GM19239 (cell line): ENCODE measurements at regions not wholly inside any gene's neighbourhood (a gene's known extent, or its start where the extent isn't known, plus 50 kb on each side); places are given as distances from the start of the nearest gene placed in this dataset.
"Not testable (repeated sequence)": the region's sequence is repeated elsewhere in the genome, so short reads cannot be mapped to it uniquely, and the experiment has no call there.

ENCODE experiments used
- DNase-seq: peaks from one replicate; pipeline ENCODE4 v3.0.0; 2011; ENCODE audit warnings: low spot score; ENCODE audit not compliant: insufficient read length
- FAIRE-seq: peaks from 2 replicates; lab custom pipeline; 2011; peaks lifted over from hg19 to GRCh38; lab: Jason Lieb, UNC

GRCh38 chr13:86409466-86410241, 610.4 kb upstream of the SLITRK6 start:
- FAIRE-seq, result no peak
- no peak for DNase-seq

GRCh38 chr13:86425170-86425815, 626.1 kb upstream of the SLITRK6 start:
- DNase-seq (no peak), FAIRE-seq (no peak)

GRCh38 chr13:86426437-86426836, 627.2 kb upstream of the SLITRK6 start:
- DNase-seq, result no peak
- FAIRE-seq, result no peak

- no peak for DNase-seq
- no peak for FAIRE-seq
Measured at GRCh38 chr13:86429756-86430155, 630.5 kb upstream of the SLITRK6 start.

- DNase-seq, result no peak
- no peak for FAIRE-seq
Measured at GRCh38 chr13:86438034-86438433, 638.8 kb upstream of the SLITRK6 start.

- no peak for FAIRE-seq
- DNase-seq, result no peak
Measured at GRCh38 chr13:86445206-86445605, 646.0 kb upstream of the SLITRK6 start.

- DNase-seq (no peak), FAIRE-seq (no peak)
Measured at GRCh38 chr13:86445672-86446071, 646.5 kb upstream of the SLITRK6 start.

- DNase-seq (no peak), FAIRE-seq (no peak)
Measured at GRCh38 chr13:86446311-86446710, 647.1 kb upstream of the SLITRK6 start.

GRCh38 chr13:86447479-86447878, 648.3 kb upstream of the SLITRK6 start:
- FAIRE-seq, result no peak
- no peak for DNase-seq

- DNase-seq (no peak), FAIRE-seq (no peak)
Measured at GRCh38 chr13:86462011-86462410, 662.8 kb upstream of the SLITRK6 start.

- FAIRE-seq, result no peak
Measured at GRCh38 chr13:86464193-86464592, 665.0 kb upstream of the SLITRK6 start.

GRCh38 chr13:86474971-86475370, 675.8 kb upstream of the SLITRK6 start:
- FAIRE-seq (no peak), DNase-seq (no peak)

More at GRCh38 chr13:86464193-86464592, 665.0 kb upstream of the SLITRK6 start:
- DNase-seq, result no peak

- FAIRE-seq, result no peak
- DNase-seq, result no peak
Measured at GRCh38 chr13:86476656-86477055, 677.4 kb upstream of the SLITRK6 start.

GRCh38 chr13:86486582-86486981, 687.4 kb upstream of the SLITRK6 start:
- FAIRE-seq (no peak), DNase-seq (no peak)

GRCh38 chr13:86491121-86491520, 691.9 kb upstream of the SLITRK6 start:
- FAIRE-seq (no peak), DNase-seq (no peak)

- not testable (repeated sequence) for DNase-seq, FAIRE-seq
Measured at GRCh38 chr13:86501931-86502330, 702.7 kb upstream of the SLITRK6 start.

- DNase-seq, result no peak
- no peak for FAIRE-seq
Measured at GRCh38 chr13:86510792-86511191, 711.6 kb upstream of the SLITRK6 start.

GRCh38 chr13:86541461-86541860, 742.2 kb upstream of the SLITRK6 start:
- DNase-seq, result no peak
- FAIRE-seq, result no peak

- FAIRE-seq (no peak), DNase-seq (no peak)
Measured at GRCh38 chr13:86554066-86554465, 754.8 kb upstream of the SLITRK6 start.

- FAIRE-seq (no peak), DNase-seq (no peak)
Measured at GRCh38 chr13:86559901-86560300, 760.7 kb upstream of the SLITRK6 start.

GRCh38 chr13:86562866-86563265, 763.6 kb upstream of the SLITRK6 start:
- no peak for FAIRE-seq
- no peak for DNase-seq

GRCh38 chr13:86563308-86563707, 764.1 kb upstream of the SLITRK6 start:
- DNase-seq (no peak), FAIRE-seq (no peak)
